IMR-90 (cell line): ENCODE measurements at regions not wholly inside any gene's neighbourhood (a gene's known extent, or its start where the extent isn't known, plus 50 kb on each side); places are given as distances from the start of the nearest gene placed in this dataset.

ENCODE experiments used
- ATAC-seq: fragments of 200-7000 bp; cut with Tn5 transposase; 2 replicates; pipeline ENCODE4 v1.9.1; 2020; ENCODE audit warnings: low read depth, mild to moderate bottlenecking, moderate library complexity
- BruUV-seq: library from RNA; stranded (reverse); fragments of 400-500 nt; replicated peaks from 2 replicates; lab custom pipeline; 2021; lab: Mats Ljungman, UMichigan
- CTCF ChIA-PET: fragments of 300-600 bp; formaldehyde crosslinking; extraction: SDS; loops from one replicate; lab custom pipeline; 2021; ENCODE audit warnings: antibody characterized with exemption; lab: Yijun Ruan, JAX
- POLR2A ChIA-PET: fragments of 300-600 bp; sonication (Branson Sonifier 250); formaldehyde crosslinking; loops from one replicate; lab custom pipeline; 2022; ENCODE audit warnings: antibody characterized with exemption; ENCODE audit not compliant: unreplicated experiment; lab: Charles Lee
- DNase-seq: peaks from one replicate; pipeline ENCODE4 v3.0.0; 2013
- H2AFZ ChIP-seq: replicated peaks from 2 replicates; pipeline ENCODE3; 2013; ENCODE audit warnings: low read length, mild to moderate bottlenecking; ENCODE audit not compliant: poor library complexity
- H2AK5ac ChIP-seq: 2 replicates; pipeline ENCODE4 v1.6.1; 2013; ENCODE audit warnings: low read depth, low read length, inconsistent platforms
- H2AK9ac ChIP-seq: replicated peaks from 2 replicates; pipeline ENCODE3; 2013; ENCODE audit warnings: mild to moderate bottlenecking, low read depth, low read length, moderate library complexity; ENCODE audit not compliant: poor library complexity
- H2BK120ac ChIP-seq: 2 replicates; pipeline ENCODE4 v1.6.1; 2013; ENCODE audit warnings: low read depth, low read length, inconsistent platforms
- H2BK15ac ChIP-seq: 3 replicates; pipeline ENCODE4 v1.6.1; 2013; ENCODE audit warnings: low read depth, low read length, inconsistent platforms
- H2BK20ac ChIP-seq: 2 replicates; pipeline ENCODE4 v1.6.1; 2013; ENCODE audit warnings: low read depth, mild to moderate bottlenecking, inconsistent platforms, low read length, moderate library complexity
- H2BK5ac ChIP-seq: 2 replicates; pipeline ENCODE4 v1.6.1; 2013; ENCODE audit warnings: mild to moderate bottlenecking, low read depth, low read length, inconsistent platforms; ENCODE audit not compliant: poor library complexity, severe bottlenecking
- H3K14ac ChIP-seq: replicated peaks from 2 replicates; pipeline ENCODE4 v1.6.1; 2013; ENCODE audit warnings: low read depth, low read length, inconsistent platforms
- H3K18ac ChIP-seq: 2 replicates; pipeline ENCODE4 v1.6.1; 2013; ENCODE audit warnings: low read depth, low read length, control low read depth
- H3K23ac ChIP-seq: 2 replicates; pipeline ENCODE4 v1.6.1; 2013; ENCODE audit warnings: low read depth, low read length, inconsistent platforms
- H3K27ac ChIP-seq: 2 replicates; pipeline ENCODE4 v1.5.1; 2013; ENCODE audit warnings: mild to moderate bottlenecking, control low read depth, low read length; ENCODE audit not compliant: insufficient read depth
- H3K27me3 ChIP-seq: 2 replicates; pipeline ENCODE4 v1.6.1; 2013; ENCODE audit warnings: low read length; ENCODE audit not compliant: control insufficient read depth, insufficient read depth
- H3K36me3 ChIP-seq: 2 replicates; pipeline ENCODE4 v1.6.1; 2013; ENCODE audit warnings: low read length, mixed read lengths; ENCODE audit not compliant: control insufficient read depth, insufficient read depth
- H3K4ac ChIP-seq: 2 replicates; pipeline ENCODE4 v1.6.1; 2013; ENCODE audit warnings: low read depth, low read length, inconsistent platforms
- H3K4me1 ChIP-seq: 2 replicates; pipeline ENCODE4 v1.6.1; 2013; ENCODE audit warnings: low read length, mixed read lengths; ENCODE audit not compliant: control insufficient read depth, insufficient read depth
- H3K4me2 ChIP-seq: 2 replicates; pipeline ENCODE4 v1.6.1; 2013; ENCODE audit warnings: low read depth, mild to moderate bottlenecking, control low read depth, low read length, moderate library complexity
- H3K4me3 ChIP-seq: 2 replicates; pipeline ENCODE4 v1.5.1; 2013; ENCODE audit warnings: low read depth, mild to moderate bottlenecking, control low read depth, low read length, moderate library complexity; ENCODE audit not compliant: insufficient read depth
- H3K56ac ChIP-seq: 2 replicates; pipeline ENCODE4 v1.6.1; 2013; ENCODE audit warnings: low read length, inconsistent platforms; ENCODE audit not compliant: insufficient read depth; ENCODE audit errors: extremely low read depth
- H3K79me1 ChIP-seq, 2 experiments: 2 replicates each; pipeline ENCODE4 v1.6.1; 2013; ENCODE audit warnings: low read length in 2 of 2, inconsistent platforms in 1 of 2, low read depth in 1 of 2
- H3K9ac ChIP-seq: 2 replicates; pipeline ENCODE4 v1.6.1; 2013; ENCODE audit warnings: low read depth, low read length, control low read depth
- H3K9me1 ChIP-seq: 2 replicates; pipeline ENCODE4 v1.6.1; 2013; ENCODE audit warnings: low read length, inconsistent platforms; ENCODE audit not compliant: insufficient read depth
- H3K9me3 ChIP-seq: 2 replicates; pipeline ENCODE4 v1.6.1; 2013; ENCODE audit warnings: low read length; ENCODE audit not compliant: control insufficient read depth, insufficient read depth
- H4K20me1 ChIP-seq: 2 replicates; pipeline ENCODE4 v1.6.1; 2013; ENCODE audit warnings: low read length, inconsistent platforms; ENCODE audit not compliant: insufficient read depth
- H4K5ac ChIP-seq: 2 replicates; pipeline ENCODE4 v1.6.1; 2013; ENCODE audit warnings: mild to moderate bottlenecking, low read depth, low read length, control low read depth
- H4K8ac ChIP-seq, 2 experiments: 2 replicates each; pipeline ENCODE4 v1.6.1; 2013; ENCODE audit warnings: low read depth in 2 of 2, low read length in 2 of 2, control low read depth in 1 of 2, inconsistent platforms in 1 of 2
- H4K91ac ChIP-seq: 2 replicates; pipeline ENCODE4 v1.6.1; 2013; ENCODE audit warnings: low read depth, low read length, inconsistent platforms; ENCODE audit not compliant: insufficient read depth
- BHLHE40 ChIP-seq: fragments of 150-350 bp; IDR thresholded peaks from 2 replicates; pipeline ENCODE4 v1.6.1; 2016; ENCODE audit warnings: mild to moderate bottlenecking, low read depth, low read length
- CEBPB ChIP-seq: IDR thresholded peaks from 2 replicates; pipeline ENCODE4 v1.6.1; 2012; ENCODE audit warnings: low read depth, low read length, improper control_type of control experiment
- CHD1 ChIP-seq: IDR thresholded peaks from 2 replicates; pipeline ENCODE4 v1.6.1; 2012; ENCODE audit warnings: low read depth, low read length, improper control_type of control experiment
- CTCF ChIP-seq: conservative IDR thresholded peaks from 2 replicates; pipeline ENCODE4 v1.5.1; 2012; ENCODE audit warnings: mild to moderate bottlenecking, low read depth, low read length, improper control_type of control experiment
- MAZ ChIP-seq: IDR thresholded peaks from 2 replicates; pipeline ENCODE4 v1.6.1; 2012; ENCODE audit warnings: low read depth, mild to moderate bottlenecking, low read length, improper control_type of control experiment, moderate library complexity, borderline replicate concordance
- MXI1 ChIP-seq: IDR thresholded peaks from 2 replicates; pipeline ENCODE4 v1.6.1; 2012; ENCODE audit warnings: low read depth, mild to moderate bottlenecking, low read length, moderate library complexity, borderline replicate concordance
- RCOR1 ChIP-seq: IDR thresholded peaks from 2 replicates; pipeline ENCODE4 v1.6.1; 2012; ENCODE audit warnings: mild to moderate bottlenecking, low read length, improper control_type of control experiment; ENCODE audit not compliant: insufficient replicate concordance
- SMC3 ChIP-seq: fragments of 150-350 bp; IDR thresholded peaks from 2 replicates; pipeline ENCODE4 v1.6.1; 2016; ENCODE audit warnings: low read depth, mild to moderate bottlenecking, antibody characterized with exemption, low read length, moderate library complexity
- WGBS, 2 experiments: methylation state at CpG; one replicate each; pipeline versions ENCODE4 v1.1.5 to v1.1.7; 2013; ENCODE audit warnings: missing lambda C conversion rate in 2 of 2; ENCODE audit not compliant: insufficient read length in 1 of 2; ENCODE audit errors: extremely low coverage in 2 of 2; 5-methylcytosine and 5-hydroxymethylcytosine counted together
- dilution Hi-C: fragments of 300-500 bp; cut with HindIII; formaldehyde crosslinking; loops from one replicate; pipeline ENCODE4 v1.14.3; 2018; ENCODE audit warnings: low sequenced_read_pairs; ENCODE audit not compliant: unreplicated experiment
- in situ Hi-C: fragments of 300-500 bp; cut with MboI; formaldehyde crosslinking; loops from 3 replicates; pipeline ENCODE4 v1.14.3; 2019; ENCODE audit warnings: low sequenced_read_pairs, inconsistent platforms, mixed read lengths
- intact Hi-C: fragments of 100-400 bp; cut with micrococcal nuclease; formaldehyde crosslinking; loops from 2 replicates; pipeline ENCODE4 v1.10.0; 2022
- TF ChIP-seq, protein P1 (sequence below): fragments of 150-350 bp; IDR thresholded peaks from 2 replicates; pipeline ENCODE4 v1.6.1; 2016; ENCODE audit warnings: low read depth, mild to moderate bottlenecking, low read length, moderate library complexity, borderline replicate concordance

GRCh38 chr5:40381016-40381415 is 298.7 kb upstream of the PTGER4 start:
- H3K56ac ChIP-seq = no peak overlapping the region
- H3K4me1 ChIP-seq = peaks cover 9% of the 10 kb centered on the region
- WGBS, 2 experiments = no CpG with 5 or more reads among the region's 4 CpGs
- H3K27ac ChIP-seq = no peak overlapping the region
- H3K36me3 ChIP-seq = no peaks in the 10 kb centered on the region
- H2AK5ac ChIP-seq = no peak overlapping the region
- H2BK20ac ChIP-seq = no peak overlapping the region
- POLR2A ChIA-PET = no interaction called here
- H3K9ac ChIP-seq = no peak overlapping the region
- H3K9me1 ChIP-seq = no peaks in the 10 kb centered on the region; the same call in 1 of the 2 replicates
- no peak overlapping the region for H2BK15ac ChIP-seq
- no peaks in the 10 kb centered on the region for H3K9me3 ChIP-seq
- H2BK5ac ChIP-seq = no peak overlapping the region
- H3K4me2 ChIP-seq = no peak overlapping the region
- no peak overlapping the region for H2BK120ac ChIP-seq
- no peaks in the 10 kb centered on the region for H4K20me1 ChIP-seq
- H3K79me1 ChIP-seq = no peaks in the 10 kb centered on the region
- no peak overlapping the region for H4K8ac ChIP-seq
- ATAC-seq = no peak
- no peak overlapping the region for H4K91ac ChIP-seq
- dilution Hi-C loops = no loop called here
- no peak overlapping the region for H3K23ac ChIP-seq
- no peak for DNase-seq
- no peaks in the 10 kb centered on the region for H3K27me3 ChIP-seq
- H4K5ac ChIP-seq = no peak overlapping the region
- TF ChIP-seq CEBPB = no peak
- TF ChIP-seq MAZ = no peak
- no peak for TF ChIP-seq BHLHE40
- no peak for TF ChIP-seq MXI1
- no peak for TF ChIP-seq CHD1
- no peak for TF ChIP-seq SMC3
- TF ChIP-seq, protein P1, sequence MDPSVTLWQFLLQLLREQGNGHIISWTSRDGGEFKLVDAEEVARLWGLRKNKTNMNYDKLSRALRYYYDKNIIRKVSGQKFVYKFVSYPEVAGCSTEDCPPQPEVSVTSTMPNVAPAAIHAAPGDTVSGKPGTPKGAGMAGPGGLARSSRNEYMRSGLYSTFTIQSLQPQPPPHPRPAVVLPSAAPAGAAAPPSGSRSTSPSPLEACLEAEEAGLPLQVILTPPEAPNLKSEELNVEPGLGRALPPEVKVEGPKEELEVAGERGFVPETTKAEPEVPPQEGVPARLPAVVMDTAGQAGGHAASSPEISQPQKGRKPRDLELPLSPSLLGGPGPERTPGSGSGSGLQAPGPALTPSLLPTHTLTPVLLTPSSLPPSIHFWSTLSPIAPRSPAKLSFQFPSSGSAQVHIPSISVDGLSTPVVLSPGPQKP = no peak
- no peak for TF ChIP-seq CTCF
- no peak for TF ChIP-seq RCOR1
- CTCF ChIA-PET = no interaction called here
- no TSS peak for BruUV-seq
- intact Hi-C loops = no loop called here
- H2AK9ac ChIP-seq = no peak overlapping the region
- H3K4me3 ChIP-seq = no peak overlapping the region
- H3K18ac ChIP-seq = no peak overlapping the region
- H3K4ac ChIP-seq = no peak overlapping the region
- H3K14ac ChIP-seq = no peak overlapping the region
- in situ Hi-C loops = no loop called here
- H2AFZ ChIP-seq = no peak overlapping the region
